HG03045 (cell line): ENCODE measurements at regions not wholly inside any gene's neighbourhood (a gene's known extent, or its start where the extent isn't known, plus 50 kb on each side); places are given as distances from the start of the nearest gene placed in this dataset.
"Not testable (repeated sequence)": the region's sequence is repeated elsewhere in the genome, so short reads cannot be mapped to it uniquely, and the experiment has no call there.

ENCODE experiments used
- ATAC-seq: cut with Tn5 transposase; IDR thresholded peaks from one replicate; pipeline ENCODE4 v1.9.1; 2021; ENCODE audit warnings: mild to moderate bottlenecking, moderate library complexity; ENCODE audit not compliant: unreplicated experiment

- no peak for ATAC-seq
Observed at GRCh38 chr6:50992704-50993625, 174.3 kb downstream of the TFAP2B start.

- ATAC-seq: no peak
Observed at GRCh38 chr6:50993941-50994720, 175.5 kb downstream of the TFAP2B start.

- ATAC-seq: no peak
Observed at GRCh38 chr6:50995036-50995435, 176.4 kb downstream of the TFAP2B start.

- no peak for ATAC-seq
Observed at GRCh38 chr6:50998905-50999304, 180.2 kb downstream of the TFAP2B start.

GRCh38 chr6:51001399-51001798 is 182.7 kb downstream of the TFAP2B start:
- ATAC-seq: no peak

GRCh38 chr6:51004380-51004779 is 185.7 kb downstream of the TFAP2B start:
- no peak for ATAC-seq

- ATAC-seq: no peak
Observed at GRCh38 chr6:51005779-51006178, 187.1 kb downstream of the TFAP2B start.

GRCh38 chr6:51007237-51007636 is 188.6 kb downstream of the TFAP2B start:
- no peak for ATAC-seq

GRCh38 chr6:51008693-51009092 is 190.0 kb downstream of the TFAP2B start:
- ATAC-seq: not testable (repeated sequence)

- no peak for ATAC-seq
Observed at GRCh38 chr6:51013376-51013775, 194.7 kb downstream of the TFAP2B start.

- ATAC-seq: no peak
Observed at GRCh38 chr6:51015394-51015793, 196.7 kb downstream of the TFAP2B start.

- ATAC-seq: no peak
Observed at GRCh38 chr6:51016489-51016888, 197.8 kb downstream of the TFAP2B start.

- no peak for ATAC-seq
Observed at GRCh38 chr6:51019806-51020205, 201.1 kb downstream of the TFAP2B start.

GRCh38 chr6:51021171-51021570 is 202.5 kb downstream of the TFAP2B start:
- ATAC-seq: no peak

- ATAC-seq: no peak
Observed at GRCh38 chr6:51024126-51024525, 205.5 kb downstream of the TFAP2B start.

- no peak for ATAC-seq
Observed at GRCh38 chr6:51025082-51025777, 206.6 kb downstream of the TFAP2B start.

- ATAC-seq: no peak
Observed at GRCh38 chr6:51027283-51028065, 208.8 kb downstream of the TFAP2B start.

GRCh38 chr6:51028276-51028675 is 209.6 kb downstream of the TFAP2B start:
- no peak for ATAC-seq

- ATAC-seq: no peak
Observed at GRCh38 chr6:51029561-51029960, 210.9 kb downstream of the TFAP2B start.

- no peak for ATAC-seq
Observed at GRCh38 chr6:51045548-51045947, 226.9 kb downstream of the TFAP2B start.
